ENCODE measurements at regions not wholly inside any gene's neighbourhood (a gene's known extent, or its start where the extent isn't known, plus 50 kb on each side); places are given as distances from the start of the nearest gene placed in this dataset.

- Histone ChIP-seq H3K23ac (ENCODE audit: insufficient read length) (no peak overlapping the region), H2BK15ac (ENCODE audit: low read length) (no peak overlapping the region), H3K27ac (ENCODE audit: low read depth, low read length) (no peak overlapping the region), H3K56ac (replicated peaks; ENCODE audit: insufficient read length, low read depth, low read length) (no peak overlapping the region), H3K9me3 (ENCODE audit: insufficient read depth in 2 of 2, low read depth in 1 of 2, low read length in 1 of 2) (peaks cover 4 to 5% of the 10 kb centered on the region in 2 experiments; a peak in 3 of 4 replicates), H3K79me1 (ENCODE audit: low read depth, low read length) (no peaks in the 10 kb centered on the region), H2AFZ (ENCODE audit: low read length) (no peak overlapping the region), H4K20me1 (replicated peaks in 1 of 2; ENCODE audit: control insufficient read depth in 1 of 2, insufficient read depth in 2 of 2, low read length in 2 of 2) (no peaks in the 10 kb centered on the region), H3K36me3 (ENCODE audit: control insufficient read depth in 2 of 4, insufficient read depth in 4 of 4, low read length in 3 of 4) (0 out of 8 replicates have a peak, but pooled peaks cover 0 to 2% (median 0%) of the 10 kb centered on the region in 4 experiments), H3K9ac (replicated peaks in 1 of 4; ENCODE audit: extremely low read depth in 1 of 4, low read depth in 3 of 4, low read length in 3 of 4) (no peak overlapping the region), H3K4me2 (ENCODE audit: insufficient read depth in 1 of 2, low read depth in 2 of 2, low read length in 2 of 2) (no peak overlapping the region), H3K18ac (ENCODE audit: extremely low read depth, low read length) (no peak overlapping the region), H3K4me1 (replicated peaks in 1 of 4; ENCODE audit: control insufficient read depth in 3 of 4, insufficient read depth in 4 of 4, low read length in 3 of 4) (peaks cover 0 to 3% (median 2%) of the 10 kb centered on the region in 4 experiments; a peak in 2 of 7 replicates), H2AK5ac (ENCODE audit: low read depth, low read length) (no peak overlapping the region), H3K14ac (ENCODE audit: insufficient read length) (no peak overlapping the region), H3K27me3 (replicated peaks in 1 of 4; ENCODE audit: control insufficient read depth in 3 of 4, extremely low read depth in 1 of 4, insufficient read depth in 3 of 4, low read length in 3 of 4) (no peaks in the 10 kb centered on the region), H3K23me2 (ENCODE audit: low read depth, low read length) (no peaks in the 10 kb centered on the region), H2BK20ac (ENCODE audit: low read length) (no peak overlapping the region), H4K8ac (ENCODE audit: extremely low read depth, insufficient read depth, low read length) (no peak overlapping the region), H2BK5ac (ENCODE audit: low read depth, low read length) (no peak overlapping the region), H2BK12ac (ENCODE audit: low read depth, low read length) (no peak overlapping the region), H4K91ac (replicated peaks; ENCODE audit: insufficient read length, low read length) (no peak overlapping the region), H3K79me2 (ENCODE audit: control insufficient read depth in 1 of 2, insufficient read depth in 2 of 2, low read length in 2 of 2) (no peaks in the 10 kb centered on the region), H2BK120ac (replicated peaks; ENCODE audit: low read depth, low read length) (no peak overlapping the region), H4K5ac (ENCODE audit: insufficient read length, low read depth, low read length) (no peak overlapping the region), H3K4ac (replicated peaks; ENCODE audit: insufficient read length, low read depth, low read length) (no peak overlapping the region), H3K4me3 (ENCODE audit: extremely low read depth in 1 of 4, insufficient read depth in 2 of 4, low read depth in 3 of 4, low read length in 4 of 4) (no peak overlapping the region)
- ChIA-PET CTCF (ENCODE audit: partially characterized antibody) (no interaction called here), POLR2A (ENCODE audit: partially characterized antibody) (no interaction called here)
- FAIRE-seq: no peak
- DNase-seq (ENCODE audit: low read depth in 1 of 2, low spot score in 2 of 2): no peak
- WGBS, 2 experiments (ENCODE audit: extremely low coverage in 1 of 2, insufficient coverage in 1 of 2, insufficient read length in 1 of 2, insufficient replicate concordance in 2 of 2, low coverage in 1 of 2, low lambda C conversion rate in 2 of 2, missing lambda C conversion rate in 1 of 2): 95% methylated on average over 1 of the region's 1 CpG; no CpG with 5 or more reads in 1 of the 2 experiments
- TF ChIP-seq NANOG (IDR thresholded peaks at IDR 0.05; ENCODE audit: insufficient read depth, low read depth, low read length, poor library complexity, severe bottlenecking): no peak
- no peak for TF ChIP-seq HDAC6 (IDR thresholded peaks at IDR 0.05; ENCODE audit: low read depth, low read length)
Measured at GRCh38 chr17:55930291-55930809, 179.5 kb downstream of the PCTP start.
